HCT116 (cell line): ENCODE measurements at regions not wholly inside any gene's neighbourhood (a gene's known extent, or its start where the extent isn't known, plus 50 kb on each side); places are given as distances from the start of the nearest gene placed in this dataset.

Source experiments
- ATAC-seq: fragments of 200-7000 bp; cut with Tn5 transposase; 2 replicates; pipeline ENCODE4 v1.9.1; 2020; ENCODE audit warnings: mild to moderate bottlenecking, moderate library complexity
- BruUV-seq: library from RNA; stranded (reverse); fragments of 400-500 nt; replicated peaks from 2 replicates; lab custom pipeline; 2021; lab: Mats Ljungman, UMichigan
- CTCF ChIA-PET: fragments of 300-600 bp; sonication (Branson Sonifier 250); formaldehyde crosslinking; loops from one replicate; lab custom pipeline; 2021; ENCODE audit warnings: antibody characterized with exemption; lab: Charles Lee
- POLR2A ChIA-PET: fragments of 300-600, 350-600 bp; sonication (Branson Sonifier 250); formaldehyde crosslinking; loops from one replicate; lab custom pipeline; 2021; ENCODE audit warnings: antibody characterized with exemption; lab: Charles Lee
- RAD21 ChIA-PET, 2 experiments: fragments of 300-600 bp; sonication (Branson Sonifier 250); formaldehyde crosslinking; loops; one replicate each; lab custom pipeline; 2023; ENCODE audit warnings: low total read pairs in 2 of 2; ENCODE audit not compliant: uncharacterized antibody in 2 of 2, unreplicated experiment in 2 of 2, low non-redundant PET in 1 of 2; lab: Charles Lee
- DNase-seq: peaks from one replicate; pipeline ENCODE4 v3.0.0-alpha.2; 2010; ENCODE audit warnings: low read depth, low spot score
- H2AFZ ChIP-seq: fragments of 200-600 bp; shearing (Covaris generic), sonication (generic); 2 replicates; pipeline ENCODE4 v1.6.1; 2017; ENCODE audit warnings: low read depth, mixed run types, mixed read lengths, antibody characterized with exemption, low read length; ENCODE audit not compliant: poor library complexity, severe bottlenecking
- H3K27ac ChIP-seq: 2 replicates; pipeline ENCODE4 v1.5.1; 2012; ENCODE audit warnings: low read depth, low read length
- H3K27me3 ChIP-seq: fragments of 200-600 bp; sonication (generic); 2 replicates; pipeline ENCODE4 v1.6.1; 2016; ENCODE audit warnings: mixed run types, low read length, mixed read lengths; ENCODE audit not compliant: insufficient read depth
- H3K36me3 ChIP-seq, 2 experiments: fragments of 200-500 bp in 1 of 2; fragments of 200-600 bp in 1 of 2; sonication (Bioruptor generic) in 1 of 2; sonication (generic) in 1 of 2; 2 replicates each; pipeline versions ENCODE4 v1.5.1 to v1.6.1; 2014 to 2016; ENCODE audit warnings: low read length in 2 of 2, inconsistent platforms in 1 of 2, mixed read lengths in 1 of 2, mixed run types in 1 of 2; ENCODE audit not compliant: insufficient read depth in 2 of 2, control insufficient read depth in 1 of 2
- H3K4me1 ChIP-seq, 2 experiments: fragments of 200-600 bp in 1 of 2; sonication (generic) in 1 of 2; 2 replicates each; pipeline versions ENCODE4 v1.5.1 to v1.6.1; 2012 to 2017; ENCODE audit warnings: low read length in 2 of 2, inconsistent platforms in 1 of 2, mild to moderate bottlenecking in 1 of 2, mixed read lengths in 1 of 2, mixed run types in 1 of 2, moderate library complexity in 1 of 2; ENCODE audit not compliant: insufficient read depth in 2 of 2, control insufficient read depth in 1 of 2
- H3K4me2 ChIP-seq: fragments of 200-600 bp; sonication (generic); 2 replicates; pipeline ENCODE4 v1.6.1; 2017; ENCODE audit warnings: mixed run types, low read length, mixed read lengths
- H3K4me3 ChIP-seq, 2 experiments: fragments of 200-600 bp in 1 of 2; sonication (generic) in 1 of 2; replicated peaks in 1 of 2; 2 replicates each; pipeline ENCODE4 v1.5.1; 2011 to 2016; ENCODE audit warnings: low read length in 2 of 2, control low read depth in 1 of 2, low read depth in 1 of 2, mild to moderate bottlenecking in 1 of 2, mixed read lengths in 1 of 2, mixed run types in 1 of 2
- H3K79me2 ChIP-seq: fragments of 200-600 bp; sonication (generic); 2 replicates; pipeline ENCODE4 v1.6.1; 2017; ENCODE audit warnings: mild to moderate bottlenecking, mixed run types, low read length, moderate library complexity, mixed read lengths; ENCODE audit not compliant: insufficient read depth
- H3K9ac ChIP-seq: fragments of 200-600 bp; sonication (generic); 2 replicates; pipeline ENCODE4 v1.6.1; 2016; ENCODE audit warnings: low read length, mixed read lengths
- H3K9me2 ChIP-seq: fragments of 200-600 bp; sonication (generic), shearing (Covaris generic); 2 replicates; pipeline ENCODE4 v1.6.1; 2017; ENCODE audit warnings: mixed run types, mild to moderate bottlenecking, moderate library complexity; ENCODE audit not compliant: insufficient read depth
- H3K9me3 ChIP-seq, 2 experiments: fragments of 200-500 bp in 1 of 2; fragments of 200-600 bp in 1 of 2; sonication (Bioruptor generic) in 1 of 2; sonication (generic) in 1 of 2; 2 replicates each; pipeline ENCODE4 v1.6.1; 2014 to 2017; ENCODE audit warnings: low read length in 2 of 2, mixed read lengths in 2 of 2, inconsistent platforms in 1 of 2, low read depth in 1 of 2, mild to moderate bottlenecking in 1 of 2, mixed run types in 1 of 2, moderate library complexity in 1 of 2; ENCODE audit not compliant: control insufficient read depth in 1 of 2, insufficient read depth in 1 of 2
- H4K20me1 ChIP-seq: fragments of 200-600 bp; sonication (generic), shearing (Covaris generic); 2 replicates; pipeline ENCODE4 v1.6.1; 2017; ENCODE audit warnings: mixed run types, mild to moderate bottlenecking, moderate library complexity; ENCODE audit not compliant: insufficient read depth
- CBX3 ChIP-seq: IDR thresholded peaks from 2 replicates; pipeline ENCODE4 v1.6.1; 2012; ENCODE audit warnings: low read depth
- CTCF ChIP-seq, 3 experiments: fragments of 200-600 bp in 1 of 3; sonication (generic) in 1 of 3; IDR thresholded peaks in 2 of 3; conservative IDR thresholded peaks in 1 of 3; 2 replicates each; pipeline ENCODE4 v1.5.1; 2012 to 2017; ENCODE audit warnings: low read depth in 2 of 3, low read length in 2 of 3, antibody characterized with exemption in 1 of 3, borderline replicate concordance in 1 of 3, control low read depth in 1 of 3, mild to moderate bottlenecking in 1 of 3, mixed read lengths in 1 of 3, mixed run types in 1 of 3, moderate library complexity in 1 of 3; ENCODE audit not compliant: insufficient read depth in 1 of 3
- EGR1 ChIP-seq: IDR thresholded peaks from 2 replicates; pipeline ENCODE4 v1.6.1; 2012; ENCODE audit warnings: low read depth
- ELF1 ChIP-seq: IDR thresholded peaks from 2 replicates; pipeline ENCODE4 v1.6.1; 2012; ENCODE audit warnings: low read depth, borderline replicate concordance
- JUND ChIP-seq: IDR thresholded peaks from 2 replicates; pipeline ENCODE4 v1.6.1; 2012
- MAX ChIP-seq: IDR thresholded peaks from 2 replicates; pipeline ENCODE4 v1.6.1; 2012
- POLR2A ChIP-seq: IDR thresholded peaks from 2 replicates; pipeline ENCODE4 v1.7.0; 2011; ENCODE audit warnings: borderline replicate concordance; ENCODE audit not compliant: insufficient read depth, insufficient read length; ENCODE audit errors: extremely low read depth
- RAD21 ChIP-seq: IDR thresholded peaks from 2 replicates; pipeline ENCODE4 v1.6.1; 2012; ENCODE audit warnings: low read depth, mild to moderate bottlenecking
- REST ChIP-seq: IDR thresholded peaks from 2 replicates; pipeline ENCODE4 v1.6.1; 2012; ENCODE audit warnings: low read depth
- SIN3A ChIP-seq: IDR thresholded peaks from 2 replicates; pipeline ENCODE4 v1.6.1; 2012; ENCODE audit warnings: low read depth
- SP1 ChIP-seq: IDR thresholded peaks from 2 replicates; pipeline ENCODE4 v1.6.1; 2012; ENCODE audit warnings: low read depth
- YY1 ChIP-seq: IDR thresholded peaks from 2 replicates; pipeline ENCODE4 v1.6.1; 2011; ENCODE audit warnings: low read length, low read depth, moderate library complexity, mild to moderate bottlenecking; ENCODE audit not compliant: insufficient replicate concordance; ENCODE audit errors: extremely low read depth
- intact Hi-C: fragments of 100-400 bp; cut with micrococcal nuclease; formaldehyde crosslinking; loops from 2 replicates; pipeline ENCODE4 v1.10.0; 2022

GRCh38 chr9:38486837-38487236 lies 62.6 kb upstream of the IGFBPL1 start:
- no TSS peak for BruUV-seq
- ChIA-PET POLR2A (no interaction called here), RAD21 (interaction anchor here in 1 of 2 experiments (0.6 kb wide), 1 partner anchor 17 kb away, joined by 4 read pairs; no protein-coding TSS in a partner anchor), CTCF (no interaction called here)
- H3K9ac ChIP-seq, result no peak overlapping the region
- ATAC-seq (no peak), DNase-seq (no peak)
- intact Hi-C loops, result no loop called here
- H2AFZ ChIP-seq, result no peak overlapping the region
- H3K4me1 ChIP-seq, result no peaks in the 10 kb centered on the region
- H3K4me3 ChIP-seq, result no peak overlapping the region
- no peaks in the 10 kb centered on the region for H3K79me2 ChIP-seq
- H3K27ac ChIP-seq, result no peak overlapping the region
- no peaks in the 10 kb centered on the region for H3K9me3 ChIP-seq
- TF ChIP-seq POLR2A, result no peak
- no peak for TF ChIP-seq REST
- no peak for TF ChIP-seq ELF1
- TF ChIP-seq CBX3, result no peak
- TF ChIP-seq CTCF (IDR thresholded peaks at IDR 0.05 in 2 of 3, conservative IDR thresholded peaks at IDR 0.05 in 1 of 3; ENCODE audit: borderline replicate concordance in 1 of 3, insufficient read depth in 1 of 3, low read depth in 2 of 3, low read length in 2 of 3), result no peak
- no peak for TF ChIP-seq SP1
- TF ChIP-seq MAX, result no peak
- no peak for TF ChIP-seq YY1
- no peak for TF ChIP-seq RAD21
- no peak for TF ChIP-seq JUND
- TF ChIP-seq SIN3A, result no peak
- no peak for TF ChIP-seq EGR1
- H3K27me3 ChIP-seq, result no peaks in the 10 kb centered on the region
- no peaks in the 10 kb centered on the region for H3K9me2 ChIP-seq
- H3K4me2 ChIP-seq, result no peak overlapping the region
- H4K20me1 ChIP-seq, result no peaks in the 10 kb centered on the region
- H3K36me3 ChIP-seq, result no peaks in the 10 kb centered on the region
